ENCODE measurements at regions not wholly inside any gene's neighbourhood (a gene's known extent, or its start where the extent isn't known, plus 50 kb on each side); places are given as distances from the start of the nearest gene placed in this dataset.

- no peak overlapping the region for H2AFZ ChIP-seq (ENCODE audit: low read depth, low read length)
Observed at GRCh38 chr10:58996866-58997265, 179.6 kb upstream of the PHYHIPL start.

GRCh38 chr10:58998924-58999713 lies 177.3 kb upstream of the PHYHIPL start:
- Histone ChIP-seq H3K9me2 (ENCODE audit: insufficient read depth, low read length) (no peaks in the 10 kb centered on the region), H3K27ac (ENCODE audit: low read length) (no peak overlapping the region), H3K27me3 (ENCODE audit: insufficient read depth, low read depth, low read length) (no peaks in the 10 kb centered on the region), H2AFZ (ENCODE audit: low read depth, low read length) (no peak overlapping the region), H3F3A (ENCODE audit: insufficient read depth, low read length, poor library complexity, severe bottlenecking) (no peaks in the 10 kb centered on the region), H3K79me2 (replicated peaks; ENCODE audit: insufficient read depth, low read length) (no peaks in the 10 kb centered on the region), H3K9me3 (ENCODE audit: low read length) (no peaks in the 10 kb centered on the region), H4K20me1 (ENCODE audit: insufficient read depth) (no peaks in the 10 kb centered on the region), H3K36me3 (ENCODE audit: insufficient read depth, low read length) (no peaks in the 10 kb centered on the region), H3K4me2 (ENCODE audit: low read length) (no peak overlapping the region), H3K9ac (ENCODE audit: low read length) (no peak overlapping the region), H3K4me3 (ENCODE audit: low read length) (no peak overlapping the region)
- TF ChIP-seq MXI1 (conservative IDR thresholded peaks at IDR 0.05; ENCODE audit: poor library complexity, severe bottlenecking) (no peak), POLR2AphosphoS5 (IDR thresholded peaks at IDR 0.05) (no peak), CTCF (IDR thresholded peaks at IDR 0.05; ENCODE audit: poor library complexity, severe bottlenecking) (no peak), EZH2 (IDR thresholded peaks at IDR 0.05; ENCODE audit: borderline replicate concordance, insufficient read depth, low read length, poor library complexity, severe bottlenecking) (no peak), EP300 (conservative IDR thresholded peaks at IDR 0.05; ENCODE audit: poor library complexity, severe bottlenecking) (no peak)

More at GRCh38 chr10:58996866-58997265, 179.6 kb upstream of the PHYHIPL start:
- Histone ChIP-seq H3K27me3 (ENCODE audit: insufficient read depth, low read depth, low read length) (no peaks in the 10 kb centered on the region), H3K9me3 (ENCODE audit: low read length) (no peaks in the 10 kb centered on the region), H3K36me3 (ENCODE audit: insufficient read depth, low read length) (no peaks in the 10 kb centered on the region), H3K4me3 (ENCODE audit: low read length) (no peak overlapping the region), H3K9me2 (ENCODE audit: insufficient read depth, low read length) (no peaks in the 10 kb centered on the region), H4K20me1 (ENCODE audit: insufficient read depth) (no peaks in the 10 kb centered on the region), H3K27ac (ENCODE audit: low read length) (no peak overlapping the region), H3F3A (ENCODE audit: insufficient read depth, low read length, poor library complexity, severe bottlenecking) (no peaks in the 10 kb centered on the region), H3K9ac (ENCODE audit: low read length) (no peak overlapping the region), H3K4me2 (ENCODE audit: low read length) (no peak overlapping the region), H3K79me2 (replicated peaks; ENCODE audit: insufficient read depth, low read length) (no peaks in the 10 kb centered on the region)
- no peak for TF ChIP-seq TAF1 (IDR thresholded peaks at IDR 0.05; ENCODE audit: low read depth)
- TF ChIP-seq EZH2 (IDR thresholded peaks at IDR 0.05; ENCODE audit: borderline replicate concordance, insufficient read depth, low read length, poor library complexity, severe bottlenecking), result no peak
- no peak for TF ChIP-seq MXI1 (conservative IDR thresholded peaks at IDR 0.05; ENCODE audit: poor library complexity, severe bottlenecking)
- TF ChIP-seq POLR2AphosphoS5 (IDR thresholded peaks at IDR 0.05), result no peak
- no peak for TF ChIP-seq SMC3 (conservative IDR thresholded peaks at IDR 0.05; ENCODE audit: poor library complexity)
- TF ChIP-seq REST (IDR thresholded peaks at IDR 0.05; ENCODE audit: borderline replicate concordance), result no peak
- TF ChIP-seq RAD21 (conservative IDR thresholded peaks at IDR 0.05), result no peak
- no peak for TF ChIP-seq CTCF (IDR thresholded peaks at IDR 0.05; ENCODE audit: poor library complexity, severe bottlenecking)
- no peak for TF ChIP-seq EP300 (conservative IDR thresholded peaks at IDR 0.05; ENCODE audit: poor library complexity, severe bottlenecking)
